ENCODE measurements at regions not wholly inside any gene's neighbourhood (a gene's known extent, or its start where the extent isn't known, plus 50 kb on each side); places are given as distances from the start of the nearest gene placed in this dataset.

DNA sequence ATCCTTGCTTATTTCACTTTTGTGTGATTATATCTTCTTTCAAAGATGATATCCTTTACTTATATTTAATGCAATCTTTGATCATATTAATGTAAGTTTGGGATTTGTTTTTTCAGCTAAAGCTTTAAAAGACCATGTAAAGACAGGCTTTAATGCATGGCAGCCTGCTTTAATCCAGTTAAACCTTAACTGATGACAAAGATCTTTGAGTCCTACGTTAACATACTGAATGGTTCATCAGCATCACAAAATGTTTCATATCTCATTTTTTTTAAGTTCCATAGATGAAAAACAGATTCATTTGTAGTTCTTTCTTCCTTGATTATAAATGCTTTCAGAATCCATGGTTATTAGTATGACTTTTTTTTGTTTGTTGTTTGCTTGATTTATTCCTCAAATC, 1102.8 kb downstream of the FSTL5 start:
- TF ChIP-seq, protein P1, sequence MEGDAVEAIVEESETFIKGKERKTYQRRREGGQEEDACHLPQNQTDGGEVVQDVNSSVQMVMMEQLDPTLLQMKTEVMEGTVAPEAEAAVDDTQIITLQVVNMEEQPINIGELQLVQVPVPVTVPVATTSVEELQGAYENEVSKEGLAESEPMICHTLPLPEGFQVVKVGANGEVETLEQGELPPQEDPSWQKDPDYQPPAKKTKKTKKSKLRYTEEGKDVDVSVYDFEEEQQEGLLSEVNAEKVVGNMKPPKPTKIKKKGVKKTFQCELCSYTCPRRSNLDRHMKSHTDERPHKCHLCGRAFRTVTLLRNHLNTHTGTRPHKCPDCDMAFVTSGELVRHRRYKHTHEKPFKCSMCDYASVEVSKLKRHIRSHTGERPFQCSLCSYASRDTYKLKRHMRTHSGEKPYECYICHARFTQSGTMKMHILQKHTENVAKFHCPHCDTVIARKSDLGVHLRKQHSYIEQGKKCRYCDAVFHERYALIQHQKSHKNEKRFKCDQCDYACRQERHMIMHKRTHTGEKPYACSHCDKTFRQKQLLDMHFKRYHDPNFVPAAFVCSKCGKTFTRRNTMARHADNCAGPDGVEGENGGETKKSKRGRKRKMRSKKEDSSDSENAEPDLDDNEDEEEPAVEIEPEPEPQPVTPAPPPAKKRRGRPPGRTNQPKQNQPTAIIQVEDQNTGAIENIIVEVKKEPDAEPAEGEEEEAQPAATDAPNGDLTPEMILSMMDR (IDR thresholded peaks at IDR 0.05; ENCODE audit: poor library complexity) = no peak
- no peak for TF ChIP-seq EZH2 (IDR thresholded peaks at IDR 0.05; ENCODE audit: borderline replicate concordance)
